GM23338 (cell line): ENCODE measurements at regions not wholly inside any gene's neighbourhood (a gene's known extent, or its start where the extent isn't known, plus 50 kb on each side); places are given as distances from the start of the nearest gene placed in this dataset.

Source experiments
- ATAC-seq: fragments of 200-7000 bp; cut with Tn5 transposase; 3 replicates; pipeline ENCODE4 v1.9.1; 2020
- DNase-seq: peaks from one replicate; pipeline ENCODE4 v3.0.0-alpha.2; 2015; ENCODE audit warnings: low spot score
- H2AFZ ChIP-seq: fragments of 200-600 bp; sonication (generic); 2 replicates; pipeline ENCODE4 v1.8.0; 2016; ENCODE audit warnings: antibody characterized with exemption, mild to moderate bottlenecking, moderate library complexity
- H3F3A ChIP-seq: fragments of 200-600 bp; sonication (generic); replicated peaks from 2 replicates; pipeline ENCODE4 v1.8.0; 2017; ENCODE audit warnings: antibody characterized with exemption, mixed run types, low read depth
- H3K27ac ChIP-seq: fragments of 200-600 bp; sonication (generic); 2 replicates; pipeline ENCODE4 v1.6.1; 2016; ENCODE audit warnings: low read depth
- H3K27me3 ChIP-seq: fragments of 200-600 bp; sonication (generic); 2 replicates; pipeline ENCODE4 v1.8.0; 2016; ENCODE audit warnings: mild to moderate bottlenecking, mixed run types, moderate library complexity; ENCODE audit not compliant: insufficient read depth
- H3K36me3 ChIP-seq: fragments of 200-600 bp; sonication (generic); 2 replicates; pipeline ENCODE4 v1.8.0; 2016; ENCODE audit warnings: mild to moderate bottlenecking; ENCODE audit not compliant: insufficient read depth
- H3K4me1 ChIP-seq: fragments of 200-600 bp; sonication (generic); 2 replicates; pipeline ENCODE4 v1.8.0; 2016; ENCODE audit warnings: mild to moderate bottlenecking, moderate library complexity; ENCODE audit not compliant: insufficient read depth
- H3K4me2 ChIP-seq: fragments of 200-600 bp; sonication (generic); 2 replicates; pipeline ENCODE4 v1.7.1; 2017; ENCODE audit warnings: mixed run types
- H3K4me3 ChIP-seq: fragments of 200-600 bp; sonication (generic); 2 replicates; pipeline ENCODE4 v1.6.1; 2016; ENCODE audit warnings: mixed run types
- H3K79me2 ChIP-seq: fragments of 200-600 bp; sonication (generic); replicated peaks from 2 replicates; pipeline ENCODE4 v1.8.0; 2017; ENCODE audit warnings: mild to moderate bottlenecking; ENCODE audit not compliant: insufficient read depth
- H3K9me2 ChIP-seq: fragments of 200-600 bp; sonication (generic); 2 replicates; pipeline ENCODE4 v1.8.0; 2017; ENCODE audit not compliant: insufficient read depth
- H4K20me1 ChIP-seq: fragments of 200-600 bp; sonication (generic); replicated peaks from 2 replicates; pipeline ENCODE4 v1.8.0; 2017; ENCODE audit warnings: mild to moderate bottlenecking; ENCODE audit not compliant: insufficient read depth
- H3K27ac Mint-ChIP-seq: 2 replicates; pipeline ENCODE4 v1.8.0; 2020; ENCODE audit warnings: inconsistent platforms, mild to moderate bottlenecking, moderate library complexity, mixed read lengths
- H3K27me3 Mint-ChIP-seq: 3 replicates; pipeline ENCODE4 v1.8.0; 2022; ENCODE audit warnings: low read depth, mild to moderate bottlenecking, moderate library complexity, mixed read lengths, inconsistent platforms; ENCODE audit not compliant: insufficient read depth, poor library complexity
- H3K36me3 Mint-ChIP-seq: 3 replicates; pipeline ENCODE4 v1.8.0; 2021; ENCODE audit warnings: low read depth, mild to moderate bottlenecking, inconsistent platforms, moderate library complexity, mixed read lengths
- H3K4me1 Mint-ChIP-seq: 3 replicates; pipeline ENCODE4 v1.8.0; 2020; ENCODE audit warnings: mild to moderate bottlenecking, inconsistent platforms, mixed read lengths
- H3K4me3 Mint-ChIP-seq: 3 replicates; pipeline ENCODE4 v1.8.0; 2021; ENCODE audit warnings: moderate library complexity, mild to moderate bottlenecking, inconsistent platforms, mixed read lengths
- H3K9me3 Mint-ChIP-seq: 3 replicates; pipeline ENCODE4 v1.8.0; 2020; ENCODE audit warnings: moderate library complexity, mild to moderate bottlenecking, inconsistent platforms, mixed read lengths
- ETS1 ChIP-seq: IDR thresholded peaks from 2 replicates; pipeline ENCODE4 v1.6.1; 2016; ENCODE audit warnings: antibody characterized with exemption
- EZH2 ChIP-seq: fragments of 200-600 bp; sonication (generic); IDR thresholded peaks from one replicate; pipeline ENCODE4 v1.8.0; 2017; ENCODE audit warnings: antibody characterized with exemption, mild to moderate bottlenecking, low read depth; ENCODE audit not compliant: unreplicated experiment
- EZH2phosphoT487 ChIP-seq: fragments of 200-600 bp; sonication (generic); IDR thresholded peaks from one replicate; pipeline ENCODE4 v1.8.1; 2018; ENCODE audit warnings: antibody characterized with exemption; ENCODE audit not compliant: unreplicated experiment
- POLR2AphosphoS5 ChIP-seq: IDR thresholded peaks from 2 replicates; pipeline ENCODE4 v1.6.1; 2016; ENCODE audit warnings: antibody characterized with exemption, low read depth
- STAT1 ChIP-seq: IDR thresholded peaks from one replicate; pipeline ENCODE4 v1.6.1; 2016; ENCODE audit warnings: antibody characterized with exemption; ENCODE audit not compliant: unreplicated experiment
- ZNF114 ChIP-seq: fragments of 250-450 bp; sonication (Bioruptor Pico); IDR thresholded peaks from 2 replicates; pipeline ENCODE4 v1.5.0; 2020; ENCODE audit warnings: mild to moderate bottlenecking, moderate library complexity
- ZNF462 ChIP-seq: fragments of 250-450 bp; sonication (Bioruptor Pico); IDR thresholded peaks from 2 replicates; pipeline ENCODE4 v1.5.0; 2020; ENCODE audit warnings: mild to moderate bottlenecking, moderate library complexity
- TF ChIP-seq, protein P1 (sequence below): IDR thresholded peaks from one replicate; pipeline ENCODE4 v1.6.1; 2018; ENCODE audit warnings: antibody characterized with exemption; ENCODE audit not compliant: unreplicated experiment
- TF ChIP-seq, protein P2 (sequence below), 2 experiments: fragments of 200-600 bp in 1 of 2; sonication (generic) in 1 of 2; conservative IDR thresholded peaks; 2 replicates each; pipeline versions ENCODE4 v1.5.1 to v1.6.1; 2016 to 2017; ENCODE audit warnings: antibody characterized with exemption in 2 of 2, low read depth in 2 of 2, mild to moderate bottlenecking in 2 of 2, moderate library complexity in 1 of 2

- no peak for TF ChIP-seq ZNF462 (CRISPR knock-in tag)
- TF ChIP-seq STAT1 = no peak
These were observed 721.1 kb upstream of the TMPRSS15 start (continued) for GRCh38 chr21:19124691-19125090.

DNA sequence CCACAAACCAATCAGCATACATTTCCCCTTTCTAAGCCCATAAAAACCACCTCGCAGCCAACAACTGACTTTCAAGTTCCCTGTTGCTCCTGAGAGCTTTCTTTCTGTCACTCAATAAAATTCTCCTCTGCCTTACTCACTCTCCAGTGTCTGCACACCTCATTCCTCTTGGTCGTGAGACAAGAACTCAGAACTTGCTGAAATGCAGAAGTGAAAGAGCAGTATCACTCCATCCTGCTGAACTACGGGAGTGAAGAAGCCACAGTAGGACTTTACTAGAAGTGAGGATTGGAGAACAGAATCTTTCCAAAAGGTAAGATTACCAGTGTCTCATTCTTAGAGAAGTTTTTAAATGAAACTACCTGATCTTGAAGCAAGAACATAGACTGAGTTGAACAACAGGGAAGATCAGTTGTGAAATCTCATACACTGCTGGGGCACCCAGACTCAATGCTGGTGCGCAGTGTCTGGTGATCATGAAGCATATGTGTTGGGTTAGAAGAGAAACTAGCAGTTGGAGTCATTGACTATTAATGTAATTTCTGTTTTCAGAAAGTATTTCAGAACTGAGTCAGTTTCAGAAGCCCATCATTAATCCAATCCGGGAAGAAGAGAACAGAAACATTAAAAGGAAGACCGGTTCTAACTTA is 726.9 kb upstream of the TMPRSS15 start:
- no peaks in the 10 kb centered on the region for H3F3A ChIP-seq
- H2AFZ ChIP-seq = no peak overlapping the region
- H3K27me3 ChIP-seq = no peaks in the 10 kb centered on the region
- no peaks in the 10 kb centered on the region for H4K20me1 ChIP-seq
- no peaks in the 10 kb centered on the region for H3K4me1 ChIP-seq
- Mint-ChIP-seq H3K4me3 (no peak overlapping the region), H3K36me3 (peaks cover 9% of the 10 kb centered on the region), H3K4me1 (no peaks in the 10 kb centered on the region), H3K27ac (no peak overlapping the region), H3K27me3 (no peaks in the 10 kb centered on the region), H3K9me3 (peaks cover 12% of the 10 kb centered on the region)
- DNase-seq (no peak), ATAC-seq (no peak)
- H3K9me2 ChIP-seq = no peaks in the 10 kb centered on the region
- H3K36me3 ChIP-seq = no peaks in the 10 kb centered on the region
- no peaks in the 10 kb centered on the region for H3K79me2 ChIP-seq
- H3K4me3 ChIP-seq = no peak overlapping the region
- H3K4me2 ChIP-seq = no peak overlapping the region
- no peak overlapping the region for H3K27ac ChIP-seq
- TF ChIP-seq, protein P1, sequence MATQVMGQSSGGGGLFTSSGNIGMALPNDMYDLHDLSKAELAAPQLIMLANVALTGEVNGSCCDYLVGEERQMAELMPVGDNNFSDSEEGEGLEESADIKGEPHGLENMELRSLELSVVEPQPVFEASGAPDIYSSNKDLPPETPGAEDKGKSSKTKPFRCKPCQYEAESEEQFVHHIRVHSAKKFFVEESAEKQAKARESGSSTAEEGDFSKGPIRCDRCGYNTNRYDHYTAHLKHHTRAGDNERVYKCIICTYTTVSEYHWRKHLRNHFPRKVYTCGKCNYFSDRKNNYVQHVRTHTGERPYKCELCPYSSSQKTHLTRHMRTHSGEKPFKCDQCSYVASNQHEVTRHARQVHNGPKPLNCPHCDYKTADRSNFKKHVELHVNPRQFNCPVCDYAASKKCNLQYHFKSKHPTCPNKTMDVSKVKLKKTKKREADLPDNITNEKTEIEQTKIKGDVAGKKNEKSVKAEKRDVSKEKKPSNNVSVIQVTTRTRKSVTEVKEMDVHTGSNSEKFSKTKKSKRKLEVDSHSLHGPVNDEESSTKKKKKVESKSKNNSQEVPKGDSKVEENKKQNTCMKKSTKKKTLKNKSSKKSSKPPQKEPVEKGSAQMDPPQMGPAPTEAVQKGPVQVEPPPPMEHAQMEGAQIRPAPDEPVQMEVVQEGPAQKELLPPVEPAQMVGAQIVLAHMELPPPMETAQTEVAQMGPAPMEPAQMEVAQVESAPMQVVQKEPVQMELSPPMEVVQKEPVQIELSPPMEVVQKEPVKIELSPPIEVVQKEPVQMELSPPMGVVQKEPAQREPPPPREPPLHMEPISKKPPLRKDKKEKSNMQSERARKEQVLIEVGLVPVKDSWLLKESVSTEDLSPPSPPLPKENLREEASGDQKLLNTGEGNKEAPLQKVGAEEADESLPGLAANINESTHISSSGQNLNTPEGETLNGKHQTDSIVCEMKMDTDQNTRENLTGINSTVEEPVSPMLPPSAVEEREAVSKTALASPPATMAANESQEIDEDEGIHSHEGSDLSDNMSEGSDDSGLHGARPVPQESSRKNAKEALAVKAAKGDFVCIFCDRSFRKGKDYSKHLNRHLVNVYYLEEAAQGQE = no peak
- TF ChIP-seq ZNF114 (CRISPR knock-in tag) (no peak), EZH2phosphoT487 (no peak), EZH2 (no peak), POLR2AphosphoS5 (no peak), ETS1 (no peak)
- TF ChIP-seq, protein P2, sequence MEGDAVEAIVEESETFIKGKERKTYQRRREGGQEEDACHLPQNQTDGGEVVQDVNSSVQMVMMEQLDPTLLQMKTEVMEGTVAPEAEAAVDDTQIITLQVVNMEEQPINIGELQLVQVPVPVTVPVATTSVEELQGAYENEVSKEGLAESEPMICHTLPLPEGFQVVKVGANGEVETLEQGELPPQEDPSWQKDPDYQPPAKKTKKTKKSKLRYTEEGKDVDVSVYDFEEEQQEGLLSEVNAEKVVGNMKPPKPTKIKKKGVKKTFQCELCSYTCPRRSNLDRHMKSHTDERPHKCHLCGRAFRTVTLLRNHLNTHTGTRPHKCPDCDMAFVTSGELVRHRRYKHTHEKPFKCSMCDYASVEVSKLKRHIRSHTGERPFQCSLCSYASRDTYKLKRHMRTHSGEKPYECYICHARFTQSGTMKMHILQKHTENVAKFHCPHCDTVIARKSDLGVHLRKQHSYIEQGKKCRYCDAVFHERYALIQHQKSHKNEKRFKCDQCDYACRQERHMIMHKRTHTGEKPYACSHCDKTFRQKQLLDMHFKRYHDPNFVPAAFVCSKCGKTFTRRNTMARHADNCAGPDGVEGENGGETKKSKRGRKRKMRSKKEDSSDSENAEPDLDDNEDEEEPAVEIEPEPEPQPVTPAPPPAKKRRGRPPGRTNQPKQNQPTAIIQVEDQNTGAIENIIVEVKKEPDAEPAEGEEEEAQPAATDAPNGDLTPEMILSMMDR (conservative IDR thresholded peaks at IDR 0.05; ENCODE audit: low read depth in 2 of 2) = no peak
